Neural progenitor cell (in vitro differentiated cells): ENCODE measurements at regions not wholly inside any gene's neighbourhood (a gene's known extent, or its start where the extent isn't known, plus 50 kb on each side); places are given as distances from the start of the nearest gene placed in this dataset.

Experiments used
- DNase-seq: peaks from one replicate; pipeline ENCODE4 v3.0.0-alpha.2; 2016; ENCODE audit warnings: low spot score
- H2AFZ ChIP-seq: fragments of 200-600 bp; sonication (generic); replicated peaks from 2 replicates; pipeline ENCODE4 v1.6.1; 2016; ENCODE audit warnings: antibody characterized with exemption
- H3F3A ChIP-seq: fragments of 200-600 bp; sonication (generic); 2 replicates; pipeline ENCODE4 v1.6.1; 2016; ENCODE audit warnings: antibody characterized with exemption, low read depth
- H3K27ac ChIP-seq: fragments of 200-600 bp; sonication (generic); 2 replicates; pipeline ENCODE4 v1.5.1; 2016; ENCODE audit warnings: mild to moderate bottlenecking
- H3K27me3 ChIP-seq: fragments of 200-600 bp; sonication (generic); 2 replicates; pipeline ENCODE4 v1.6.1; 2016; ENCODE audit warnings: mild to moderate bottlenecking, moderate library complexity
- H3K36me3 ChIP-seq: fragments of 200-600 bp; sonication (generic); 2 replicates; pipeline ENCODE4 v1.5.1; 2016
- H3K4me1 ChIP-seq: fragments of 200-600 bp; sonication (generic); 2 replicates; pipeline ENCODE4 v1.6.1; 2016; ENCODE audit warnings: mixed run types
- H3K4me2 ChIP-seq: fragments of 200-600 bp; sonication (generic); 2 replicates; pipeline ENCODE4 v1.6.1; 2016
- H3K4me3 ChIP-seq: fragments of 200-600 bp; sonication (generic); 2 replicates; pipeline ENCODE4 v1.5.1; 2016
- H3K79me2 ChIP-seq: fragments of 200-600 bp; sonication (generic); 2 replicates; pipeline ENCODE4 v1.6.1; 2016; ENCODE audit warnings: low read depth
- H3K9ac ChIP-seq: fragments of 200-600 bp; sonication (generic); 2 replicates; pipeline ENCODE4 v1.6.1; 2016
- H3K9me3 ChIP-seq: fragments of 200-600 bp; sonication (generic); 2 replicates; pipeline ENCODE4 v1.5.1; 2016; ENCODE audit warnings: low read depth
- H4K20me1 ChIP-seq: fragments of 200-600 bp; sonication (generic); 2 replicates; pipeline ENCODE4 v1.6.1; 2016; ENCODE audit warnings: low read depth
- H3K27ac Mint-ChIP-seq: 3 replicates; pipeline ENCODE4 v1.8.0; 2021; ENCODE audit warnings: mixed read lengths
- H3K27me3 Mint-ChIP-seq: 2 replicates; pipeline ENCODE4 v1.8.0; 2022; ENCODE audit warnings: low read depth, mild to moderate bottlenecking, inconsistent platforms, moderate library complexity, mixed read lengths; ENCODE audit not compliant: insufficient read depth
- H3K36me3 Mint-ChIP-seq: 3 replicates; pipeline ENCODE4 v1.8.0; 2021; ENCODE audit warnings: mixed read lengths
- H3K4me1 Mint-ChIP-seq: 3 replicates; pipeline ENCODE4 v1.8.0; 2021; ENCODE audit warnings: mixed read lengths
- H3K4me3 Mint-ChIP-seq: 3 replicates; pipeline ENCODE4 v1.8.0; 2021; ENCODE audit warnings: mild to moderate bottlenecking, moderate library complexity, mixed read lengths
- H3K9me3 Mint-ChIP-seq: 3 replicates; pipeline ENCODE4 v1.8.0; 2020; ENCODE audit warnings: mixed read lengths
- CTCF ChIP-seq: fragments of 200-600 bp; sonication (generic); IDR thresholded peaks from 2 replicates; pipeline ENCODE4 v1.5.1; 2017; ENCODE audit warnings: antibody characterized with exemption, mild to moderate bottlenecking
- EZH2 ChIP-seq: fragments of 200-600 bp; sonication (generic); IDR thresholded peaks from 2 replicates; pipeline ENCODE4 v1.6.1; 2017; ENCODE audit warnings: antibody characterized with exemption, mild to moderate bottlenecking, moderate library complexity
- EZH2phosphoT487 ChIP-seq: fragments of 200-600 bp; sonication (generic); IDR thresholded peaks from 2 replicates; pipeline ENCODE4 v1.6.1; 2017; ENCODE audit warnings: antibody characterized with exemption

DNA sequence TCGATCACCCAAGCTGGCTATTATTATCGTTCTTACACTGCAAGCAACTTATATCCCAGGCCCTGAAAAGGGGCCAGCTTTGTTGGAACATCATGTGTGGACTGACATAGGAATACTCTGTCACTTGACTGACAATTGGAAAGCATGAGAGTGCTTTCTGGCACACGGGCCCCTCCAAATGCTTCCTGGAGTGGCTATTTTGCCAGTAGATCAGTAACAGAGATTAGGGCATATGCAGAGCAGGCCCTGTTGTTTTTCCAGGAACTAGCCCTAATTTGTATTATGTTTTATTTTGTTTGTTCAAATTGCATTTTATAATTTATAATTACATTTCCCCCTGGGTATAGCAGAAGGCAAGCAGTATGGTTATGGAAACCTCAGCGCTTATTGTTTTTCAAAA lies 170.1 kb upstream of the FRMD6 start:
- Histone ChIP-seq H3F3A (no peaks in the 10 kb centered on the region), H3K4me1 (no peaks in the 10 kb centered on the region), H3K9me3 (no peaks in the 10 kb centered on the region), H3K36me3 (no peaks in the 10 kb centered on the region), H3K4me3 (no peak overlapping the region), H4K20me1 (no peaks in the 10 kb centered on the region), H2AFZ (no peak overlapping the region), H3K27ac (no peak overlapping the region), H3K4me2 (no peak overlapping the region), H3K9ac (no peak overlapping the region), H3K79me2 (no peaks in the 10 kb centered on the region), H3K27me3 (no peaks in the 10 kb centered on the region)
- Mint-ChIP-seq H3K4me3 (no peak overlapping the region), H3K27me3 (no peaks in the 10 kb centered on the region), H3K9me3 (no peaks in the 10 kb centered on the region), H3K27ac (no peak overlapping the region), H3K36me3 (no peaks in the 10 kb centered on the region), H3K4me1 (no peaks in the 10 kb centered on the region)
- DNase-seq = no peak
- no peak for TF ChIP-seq EZH2phosphoT487
- no peak for TF ChIP-seq CTCF
- no peak for TF ChIP-seq EZH2

- Mint-ChIP-seq H3K27me3 (no peaks in the 10 kb centered on the region), H3K27ac (no peak overlapping the region), H3K4me1 (no peaks in the 10 kb centered on the region), H3K36me3 (no peaks in the 10 kb centered on the region), H3K9me3 (no peaks in the 10 kb centered on the region), H3K4me3 (no peak overlapping the region)
- Histone ChIP-seq H3K4me3 (no peak overlapping the region), H3K9me3 (no peaks in the 10 kb centered on the region), H3K36me3 (no peaks in the 10 kb centered on the region), H3K4me2 (no peak overlapping the region), H3K9ac (no peak overlapping the region), H4K20me1 (no peaks in the 10 kb centered on the region), H2AFZ (no peak overlapping the region), H3K27ac (no peak overlapping the region), H3F3A (no peaks in the 10 kb centered on the region), H3K79me2 (no peaks in the 10 kb centered on the region), H3K4me1 (no peaks in the 10 kb centered on the region), H3K27me3 (no peaks in the 10 kb centered on the region)
- DNase-seq = no peak
- TF ChIP-seq CTCF = no peak
- TF ChIP-seq EZH2phosphoT487 = no peak
Observed at GRCh38 chr14:51482102-51482501, 169.6 kb upstream of the FRMD6 start.

DNA sequence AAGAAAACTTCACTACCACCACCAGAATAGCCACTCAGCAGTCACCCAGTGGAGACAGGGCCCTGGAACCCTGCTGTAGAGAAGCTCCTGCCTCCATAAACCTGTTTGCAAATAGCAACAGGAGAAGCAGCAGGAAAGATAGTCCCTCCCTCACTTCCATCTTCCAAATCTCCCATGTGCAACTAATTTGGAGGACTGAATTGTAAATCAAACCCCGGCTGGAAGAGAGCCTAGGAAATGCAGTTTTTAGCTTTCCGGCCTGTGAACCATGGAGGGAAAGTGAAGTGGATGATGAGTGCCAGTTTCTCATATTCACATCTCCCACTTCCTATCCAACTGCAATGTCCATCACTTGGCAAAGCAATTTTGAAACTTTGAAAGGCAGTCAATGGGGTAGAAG lies 167.2 kb upstream of the FRMD6 start:
- H3K9me3 Mint-ChIP-seq = no peaks in the 10 kb centered on the region
- TF ChIP-seq CTCF (no peak), EZH2phosphoT487 (no peak), EZH2 (no peak)

DNA sequence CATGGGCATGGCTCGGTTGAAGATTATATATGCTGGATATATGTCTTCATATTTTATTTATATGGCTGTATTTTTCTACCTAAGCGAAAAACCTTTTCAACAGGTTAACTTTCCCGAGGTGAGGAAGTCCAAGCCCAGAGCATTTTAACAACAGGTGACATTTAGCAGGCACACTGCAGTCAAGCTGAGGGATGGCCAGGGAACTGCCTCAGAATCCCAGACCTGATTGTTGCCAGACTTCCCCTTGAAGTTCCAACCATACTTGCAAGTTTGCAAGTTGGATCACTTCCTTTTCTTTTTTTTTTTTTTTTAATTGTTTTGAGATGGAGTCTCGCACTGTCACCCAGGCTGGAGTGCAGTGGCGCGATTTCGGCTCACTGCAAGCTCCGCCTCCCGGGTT lies 166.0 kb upstream of the FRMD6 start:
- Mint-ChIP-seq H3K36me3 (no peaks in the 10 kb centered on the region), H3K27me3 (no peaks in the 10 kb centered on the region), H3K4me3 (no peak overlapping the region), H3K9me3 (no peaks in the 10 kb centered on the region), H3K4me1 (no peaks in the 10 kb centered on the region), H3K27ac (no peak overlapping the region)
- TF ChIP-seq EZH2 = no peak
- TF ChIP-seq EZH2phosphoT487 = no peak
- H3K27ac ChIP-seq = no peak overlapping the region
- H3F3A ChIP-seq = no peaks in the 10 kb centered on the region
- no peaks in the 10 kb centered on the region for H3K36me3 ChIP-seq
- H3K4me2 ChIP-seq = no peak overlapping the region
- H3K9ac ChIP-seq = no peak overlapping the region
- H3K79me2 ChIP-seq = no peaks in the 10 kb centered on the region
- no peaks in the 10 kb centered on the region for H3K4me1 ChIP-seq
- no peaks in the 10 kb centered on the region for H4K20me1 ChIP-seq
- H3K27me3 ChIP-seq = no peaks in the 10 kb centered on the region
- no peak overlapping the region for H2AFZ ChIP-seq
- no peak overlapping the region for H3K4me3 ChIP-seq
- H3K9me3 ChIP-seq = no peaks in the 10 kb centered on the region
- no peak for DNase-seq

More for the DNA sequence above, 167.2 kb upstream of the FRMD6 start:
- Histone ChIP-seq H3F3A (no peaks in the 10 kb centered on the region), H3K4me2 (no peak overlapping the region), H3K4me3 (no peak overlapping the region), H3K27me3 (no peaks in the 10 kb centered on the region), H2AFZ (no peak overlapping the region), H3K9me3 (no peaks in the 10 kb centered on the region), H3K79me2 (no peaks in the 10 kb centered on the region), H3K4me1 (no peaks in the 10 kb centered on the region), H4K20me1 (no peaks in the 10 kb centered on the region), H3K27ac (no peak overlapping the region), H3K36me3 (no peaks in the 10 kb centered on the region), H3K9ac (no peak overlapping the region)
- Mint-ChIP-seq H3K4me1 (no peaks in the 10 kb centered on the region), H3K27ac (no peak overlapping the region), H3K27me3 (no peaks in the 10 kb centered on the region), H3K36me3 (no peaks in the 10 kb centered on the region), H3K4me3 (no peak overlapping the region)
- DNase-seq = no peak
